NCI-H146 (cell line): ENCODE measurements at regions not wholly inside any gene's neighbourhood (a gene's known extent, or its start where the extent isn't known, plus 50 kb on each side); places are given as distances from the start of the nearest gene placed in this dataset.
A peak's percentile ranks its signal among the peaks of the same experiment; 100 is the strongest.
"Not testable (repeated sequence)": the region's sequence is repeated elsewhere in the genome, so short reads cannot be mapped to it uniquely, and the experiment has no call there.

Source experiments
- DNase-seq: peaks from one replicate; lab custom pipeline; 2025; lab: John Stamatoyannopoulos, UW

GRCh38 chr10:3264161-3264761, 91.7 kb upstream of the PITRM1 start:
- DNase-seq: no peak

- DNase-seq: no peak
Measured at GRCh38 chr10:3263747-3264146, 91.2 kb upstream of the PITRM1 start.

GRCh38 chr10:3263082-3263481, 90.5 kb upstream of the PITRM1 start:
- DNase-seq: no peak

GRCh38 chr10:3261921-3262320, 89.3 kb upstream of the PITRM1 start:
- DNase-seq: no peak

- DNase-seq: no peak
Measured at GRCh38 chr10:3260066-3260834, 87.7 kb upstream of the PITRM1 start.

GRCh38 chr10:3259499-3259898, 86.9 kb upstream of the PITRM1 start:
- no peak for DNase-seq

GRCh38 chr10:3258394-3258793, 85.8 kb upstream of the PITRM1 start:
- no peak for DNase-seq

GRCh38 chr10:3255616-3256015, 83.0 kb upstream of the PITRM1 start:
- no peak for DNase-seq

GRCh38 chr10:3255075-3255474, 82.5 kb upstream of the PITRM1 start:
- no peak for DNase-seq

- not testable (repeated sequence) for DNase-seq
Measured at GRCh38 chr10:3253974-3254373, 81.4 kb upstream of the PITRM1 start.

- no peak for DNase-seq
Measured at GRCh38 chr10:3251172-3251571, 78.6 kb upstream of the PITRM1 start.

GRCh38 chr10:3249307-3249889, 76.8 kb upstream of the PITRM1 start:
- DNase-seq: no peak

- peak; percentile 46 for DNase-seq
Measured at GRCh38 chr10:3248526-3249306, 76.1 kb upstream of the PITRM1 start.

GRCh38 chr10:3245395-3245794, 72.8 kb upstream of the PITRM1 start:
- DNase-seq: no peak

- no peak for DNase-seq
Measured at GRCh38 chr10:3241967-3242650, 69.5 kb upstream of the PITRM1 start.

GRCh38 chr10:3241274-3241921, 68.8 kb upstream of the PITRM1 start:
- DNase-seq: no peak

GRCh38 chr10:3239920-3240894, 67.6 kb upstream of the PITRM1 start:
- no peak for DNase-seq

- peak; percentile 78 for DNase-seq
Measured at GRCh38 chr10:3239066-3239919, 66.7 kb upstream of the PITRM1 start.

- no peak for DNase-seq
Measured at GRCh38 chr10:3238115-3238871, 65.7 kb upstream of the PITRM1 start.
